GM06990 (cell line): ENCODE measurements at regions not wholly inside any gene's neighbourhood (a gene's known extent, or its start where the extent isn't known, plus 50 kb on each side); places are given as distances from the start of the nearest gene placed in this dataset.
"Not testable (repeated sequence)": the region's sequence is repeated elsewhere in the genome, so short reads cannot be mapped to it uniquely, and the experiment has no call there.

Source experiments
- DNase-seq: peaks from one replicate; pipeline ENCODE4 v3.0.0-alpha.2; 2011; ENCODE audit not compliant: insufficient read length; ENCODE audit errors: extremely low read depth
- H3K27me3 ChIP-seq: replicated peaks from 2 replicates; pipeline ENCODE4 v1.6.0; 2011; ENCODE audit warnings: low read length; ENCODE audit not compliant: control insufficient read depth, insufficient read depth
- H3K36me3 ChIP-seq: 2 replicates; pipeline ENCODE4 v1.5.1; 2011; ENCODE audit warnings: low read length; ENCODE audit not compliant: control insufficient read depth, insufficient read depth
- H3K4me3 ChIP-seq: replicated peaks from 2 replicates; pipeline ENCODE4 v1.5.1; 2011; ENCODE audit warnings: low read depth, mild to moderate bottlenecking, control low read depth, low read length
- TF ChIP-seq, protein P1 (sequence below): IDR thresholded peaks from 2 replicates; pipeline ENCODE4 v1.5.1; 2011; ENCODE audit warnings: low read length, control low read depth, mild to moderate bottlenecking, inconsistent platforms; ENCODE audit not compliant: insufficient read depth, poor library complexity, severe bottlenecking

DNA sequence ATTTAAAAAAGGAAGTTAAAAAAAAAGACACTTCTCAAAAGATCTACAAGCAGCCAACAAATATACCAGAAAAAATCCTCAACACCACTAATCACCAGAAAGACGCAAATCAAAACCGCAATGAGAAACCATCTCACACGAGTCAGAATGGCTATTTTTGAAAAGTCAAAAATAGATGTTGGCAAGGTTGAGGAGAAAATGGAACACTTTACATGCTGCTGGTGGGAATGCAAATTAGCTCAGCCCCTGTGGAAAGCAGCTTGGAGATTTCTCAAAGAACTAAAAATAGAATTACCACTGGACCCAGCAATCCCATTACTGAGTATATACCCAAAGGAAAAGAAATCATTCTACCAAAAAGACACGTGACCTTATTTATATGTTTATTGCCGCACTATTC, 574.7 kb upstream of the ADAMTS9 start:
- H3K36me3 ChIP-seq = no peaks in the 10 kb centered on the region
- no peaks in the 10 kb centered on the region for H3K27me3 ChIP-seq
- no peak for DNase-seq
- TF ChIP-seq, protein P1, sequence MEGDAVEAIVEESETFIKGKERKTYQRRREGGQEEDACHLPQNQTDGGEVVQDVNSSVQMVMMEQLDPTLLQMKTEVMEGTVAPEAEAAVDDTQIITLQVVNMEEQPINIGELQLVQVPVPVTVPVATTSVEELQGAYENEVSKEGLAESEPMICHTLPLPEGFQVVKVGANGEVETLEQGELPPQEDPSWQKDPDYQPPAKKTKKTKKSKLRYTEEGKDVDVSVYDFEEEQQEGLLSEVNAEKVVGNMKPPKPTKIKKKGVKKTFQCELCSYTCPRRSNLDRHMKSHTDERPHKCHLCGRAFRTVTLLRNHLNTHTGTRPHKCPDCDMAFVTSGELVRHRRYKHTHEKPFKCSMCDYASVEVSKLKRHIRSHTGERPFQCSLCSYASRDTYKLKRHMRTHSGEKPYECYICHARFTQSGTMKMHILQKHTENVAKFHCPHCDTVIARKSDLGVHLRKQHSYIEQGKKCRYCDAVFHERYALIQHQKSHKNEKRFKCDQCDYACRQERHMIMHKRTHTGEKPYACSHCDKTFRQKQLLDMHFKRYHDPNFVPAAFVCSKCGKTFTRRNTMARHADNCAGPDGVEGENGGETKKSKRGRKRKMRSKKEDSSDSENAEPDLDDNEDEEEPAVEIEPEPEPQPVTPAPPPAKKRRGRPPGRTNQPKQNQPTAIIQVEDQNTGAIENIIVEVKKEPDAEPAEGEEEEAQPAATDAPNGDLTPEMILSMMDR = no peak
- H3K4me3 ChIP-seq = no peak overlapping the region

DNA sequence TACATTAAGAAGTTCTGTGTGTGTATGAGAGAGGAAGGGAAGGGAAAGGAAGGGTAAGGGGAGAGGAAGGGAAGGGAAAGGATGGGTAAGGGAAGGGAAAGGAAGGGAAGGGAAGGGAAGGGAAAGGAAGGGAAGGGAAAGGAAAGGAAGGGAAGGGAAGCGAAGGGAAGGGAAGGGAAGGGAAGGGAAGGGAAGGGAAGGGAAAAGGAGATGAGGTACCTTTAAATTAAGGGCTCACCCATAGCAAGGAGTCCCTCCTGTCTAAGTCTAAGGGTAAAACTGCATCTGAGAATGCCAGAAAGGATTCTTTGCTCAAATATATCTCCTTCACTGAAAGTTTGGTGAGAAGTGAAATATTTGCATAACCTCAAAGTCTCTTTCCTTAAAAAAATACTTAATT, 572.1 kb upstream of the ADAMTS9 start:
- Histone ChIP-seq H3K4me3 (no peak overlapping the region), H3K36me3 (no peaks in the 10 kb centered on the region), H3K27me3 (no peaks in the 10 kb centered on the region)
- no peak for DNase-seq
- TF ChIP-seq, protein P1 = no peak

DNA sequence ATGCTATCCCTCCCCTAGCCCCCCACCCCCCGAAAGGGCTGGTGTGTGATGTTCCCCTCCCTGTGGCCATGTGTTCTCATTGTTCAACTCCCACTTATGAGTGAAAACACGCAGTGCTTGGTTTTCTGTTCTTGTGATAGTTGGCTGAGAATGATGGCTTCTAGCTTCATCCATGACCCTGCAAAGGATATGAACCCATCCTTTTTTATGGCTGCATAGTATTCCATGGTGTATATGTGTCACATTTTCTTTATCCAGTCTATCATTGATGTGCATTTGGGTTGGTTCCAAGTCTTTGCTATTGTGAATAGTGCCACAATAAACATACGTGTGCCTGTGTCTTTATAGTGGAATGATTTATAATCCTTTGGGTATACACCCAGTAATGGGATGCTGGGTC, 565.1 kb upstream of the ADAMTS9 start:
- H3K4me3 ChIP-seq, H3K27me3 ChIP-seq, H3K36me3 ChIP-seq, DNase-seq: not testable (repeated sequence)

DNA sequence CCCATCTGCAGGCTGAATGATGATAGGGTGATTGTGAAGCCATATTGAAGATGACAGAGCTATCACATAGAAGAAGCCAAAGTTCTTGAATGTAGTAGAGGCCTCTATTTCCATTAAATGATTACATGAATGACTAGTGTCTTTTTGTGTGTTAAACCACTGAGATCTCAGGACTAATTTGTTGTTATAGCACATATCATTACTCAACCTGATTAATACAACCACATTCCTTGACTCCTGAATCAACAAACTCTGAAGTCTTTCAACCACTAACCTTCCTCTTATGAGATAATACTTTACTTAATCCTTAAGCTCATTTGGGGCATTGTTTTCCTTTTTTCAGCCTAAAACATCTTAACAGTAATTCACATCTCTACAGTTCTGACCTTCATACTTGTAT, 564.5 kb upstream of the ADAMTS9 start:
- Histone ChIP-seq H3K4me3 (no peak overlapping the region), H3K27me3 (no peaks in the 10 kb centered on the region), H3K36me3 (no peaks in the 10 kb centered on the region)
- TF ChIP-seq, protein P1 = no peak
- no peak for DNase-seq

DNA sequence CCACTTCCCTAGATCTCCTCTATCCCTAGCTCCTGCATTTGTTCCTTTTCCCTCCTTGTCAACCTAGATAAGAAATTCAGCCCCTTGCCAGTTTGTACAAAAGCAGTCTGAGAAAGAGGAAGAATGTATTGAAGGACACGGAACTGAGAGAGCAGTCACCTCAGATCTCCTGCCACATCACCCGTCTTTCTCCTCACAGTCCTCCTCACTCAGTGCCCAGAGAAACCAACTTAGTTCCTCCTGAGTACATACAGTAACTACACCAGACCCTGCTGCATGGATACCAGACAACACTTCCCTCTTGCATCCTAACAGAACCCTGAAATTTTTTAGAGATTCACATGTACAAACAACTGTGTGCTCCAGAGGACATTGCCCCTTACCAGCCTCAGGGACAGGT, 563.6 kb upstream of the ADAMTS9 start:
- no peak for DNase-seq
- Histone ChIP-seq H3K4me3 (no peak overlapping the region), H3K27me3 (no peaks in the 10 kb centered on the region), H3K36me3 (no peaks in the 10 kb centered on the region)
- TF ChIP-seq, protein P1 = no peak

DNA sequence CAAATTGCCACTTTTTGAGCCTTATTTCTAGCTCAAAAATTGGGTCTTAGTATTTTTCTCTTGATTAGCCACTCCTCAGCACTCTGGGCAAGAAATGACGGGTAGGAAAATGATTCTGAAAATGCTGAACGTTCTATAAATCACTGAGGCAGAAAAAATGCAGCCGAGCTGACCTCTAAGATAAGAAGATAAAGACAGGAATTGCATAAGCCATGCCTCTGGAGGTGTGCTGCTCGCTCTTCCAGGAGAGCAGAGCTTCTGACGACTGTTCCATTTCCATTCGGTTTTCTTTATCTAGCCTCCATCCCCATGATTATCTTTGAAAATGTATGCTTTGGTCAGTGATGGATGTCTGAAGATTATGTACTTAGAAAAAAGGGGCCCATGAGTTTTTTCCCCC, 558.8 kb upstream of the ADAMTS9 start:
- DNase-seq = no peak
- H3K27me3 ChIP-seq = no peaks in the 10 kb centered on the region
- no peaks in the 10 kb centered on the region for H3K36me3 ChIP-seq
- H3K4me3 ChIP-seq = no peak overlapping the region
- TF ChIP-seq, protein P1 = no peak
